Gastrocnemius medialis (tissue), 4 donors: ENCODE measurements at regions not wholly inside any gene's neighbourhood (a gene's known extent, or its start where the extent isn't known, plus 50 kb on each side); places are given as distances from the start of the nearest gene placed in this dataset.
"Not testable (repeated sequence)": the region's sequence is repeated elsewhere in the genome, so short reads cannot be mapped to it uniquely, and the experiment has no call there.

Experiments
- ATAC-seq, 2 donors: fragments of 150-250 bp; one replicate each; pipeline ENCODE4 v1.9.1; 2016
- DNase-seq, 2 donors: peaks; one replicate each; pipeline ENCODE4 v3.0.0-alpha.2; 2019
- H3K27ac ChIP-seq, 4 donors: fragments of 200-600 bp; sonication (generic); 1 replicate in 1 of 4; 2 replicates in 3 of 4; pipeline ENCODE4 v1.5.1; 2016 to 2018; ENCODE audit warnings: mild to moderate bottlenecking in 2 of 4, moderate library complexity in 1 of 4
- H3K27me3 ChIP-seq, 3 donors: fragments of 200-600 bp; sonication (generic) in 2 of 3; 1 replicate in 1 of 3; 2 replicates in 2 of 3; pipeline versions ENCODE4 v1.5.1 to v1.6.0; 2016 to 2019; ENCODE audit warnings: mild to moderate bottlenecking in 1 of 3, moderate library complexity in 1 of 3
- H3K36me3 ChIP-seq, 2 donors: fragments of 200-600 bp; sonication (generic) in 1 of 2; one replicate each; pipeline ENCODE4 v1.5.1; 2017 to 2018
- H3K4me1 ChIP-seq, 2 donors: fragments of 200-600 bp; sonication (generic) in 1 of 2; one replicate each; pipeline ENCODE4 v1.5.1; 2016 to 2017; ENCODE audit warnings: mild to moderate bottlenecking in 2 of 2
- H3K4me3 ChIP-seq, 4 donors: fragments of 200-600 bp; sonication (generic) in 3 of 4; 1 replicate in 1 of 4; 2 replicates in 3 of 4; pipeline ENCODE4 v1.5.1; 2016 to 2019; ENCODE audit warnings: mild to moderate bottlenecking in 2 of 4
- H3K9me3 ChIP-seq, 3 donors: fragments of 200-600 bp; sonication (generic) in 2 of 3; 1 replicate in 1 of 3; 2 replicates in 2 of 3; pipeline ENCODE4 v1.5.1; 2016 to 2019
- POLR2A ChIP-seq, 2 donors: fragments of 450-650 bp; IDR thresholded peaks; one replicate each; pipeline ENCODE4 v1.6.1; 2017; ENCODE audit warnings: antibody characterized with exemption in 2 of 2, mild to moderate bottlenecking in 2 of 2, moderate library complexity in 2 of 2
- in situ Hi-C, 4 donors: fragments of 200-750 bp; cut with MboI; loops; one replicate each; pipeline versions ENCODE4 v1.15.0 to v1.8.0; 2017; ENCODE audit warnings: low sequenced_read_pairs in 4 of 4
- intact Hi-C: fragments of 100-400 bp; cut with DNase I; formaldehyde crosslinking; loops from one replicate; pipeline ENCODE4 v1.15.1; 2023; ENCODE audit warnings: low total_unique reads
- TF ChIP-seq, protein P1 (sequence below), 5 experiments: fragments of 450-650 bp in 3 of 5; fragments of 200-600 bp in 2 of 5; sonication (generic) in 2 of 5; IDR thresholded peaks in 4 of 5; conservative IDR thresholded peaks in 1 of 5; 1 replicate in 4 of 5; 2 replicates in 1 of 5; pipeline ENCODE4 v1.5.1; 2016 to 2019; ENCODE audit warnings: antibody characterized with exemption in 5 of 5, mild to moderate bottlenecking in 3 of 5, moderate library complexity in 3 of 5

DNA sequence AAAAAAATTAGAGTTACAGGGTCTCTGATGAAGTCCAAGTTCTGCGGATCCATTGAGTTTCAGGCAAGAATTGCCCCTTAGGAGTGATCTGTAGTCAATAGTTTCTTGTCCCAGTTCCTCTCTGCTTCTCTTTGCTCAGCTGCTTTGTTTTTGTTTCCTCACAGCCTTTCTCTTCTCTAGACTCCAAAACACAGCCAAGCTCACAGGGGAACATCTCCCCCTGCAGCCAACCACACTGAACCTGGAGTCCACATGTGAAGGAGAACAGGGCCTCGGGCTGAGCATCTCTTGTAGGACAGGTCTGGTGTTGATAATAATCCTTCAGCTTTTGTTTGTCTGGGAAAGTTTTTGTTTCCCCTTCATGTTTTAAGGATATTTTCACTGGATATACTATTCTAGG is 202.6 kb upstream of the ATP10A start:
- no peak for ATAC-seq
- in situ Hi-C loops, result no loop called here

DNA sequence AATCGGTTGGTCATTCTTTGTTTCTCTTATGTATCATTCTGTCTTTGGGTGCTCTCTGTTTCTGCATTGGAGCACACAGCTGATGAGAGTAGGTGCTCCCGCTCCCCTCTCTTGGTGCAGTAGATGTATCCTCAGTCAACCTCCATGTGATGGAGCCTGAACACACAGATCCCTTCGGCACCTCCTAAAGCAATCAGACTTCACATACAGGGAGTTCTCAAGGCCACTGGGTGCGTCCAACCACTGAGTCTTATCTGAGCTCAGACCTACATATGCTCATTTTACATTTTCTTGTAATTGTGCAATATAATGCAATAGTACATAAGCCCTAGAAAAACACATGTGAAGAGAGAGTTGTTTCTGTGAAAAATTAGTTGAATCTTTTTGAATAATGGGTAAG is 198.1 kb upstream of the ATP10A start:
- in situ Hi-C loops (no loop called here), intact Hi-C loops (no loop called here)
- Histone ChIP-seq H3K4me3 (no peak overlapping the region), H3K36me3 (no peaks in the 10 kb centered on the region), H3K27ac (no peak overlapping the region), H3K4me1 (no peaks in the 10 kb centered on the region), H3K27me3 (no peaks in the 10 kb centered on the region), H3K9me3 (no peaks in the 10 kb centered on the region)
- TF ChIP-seq, protein P1, sequence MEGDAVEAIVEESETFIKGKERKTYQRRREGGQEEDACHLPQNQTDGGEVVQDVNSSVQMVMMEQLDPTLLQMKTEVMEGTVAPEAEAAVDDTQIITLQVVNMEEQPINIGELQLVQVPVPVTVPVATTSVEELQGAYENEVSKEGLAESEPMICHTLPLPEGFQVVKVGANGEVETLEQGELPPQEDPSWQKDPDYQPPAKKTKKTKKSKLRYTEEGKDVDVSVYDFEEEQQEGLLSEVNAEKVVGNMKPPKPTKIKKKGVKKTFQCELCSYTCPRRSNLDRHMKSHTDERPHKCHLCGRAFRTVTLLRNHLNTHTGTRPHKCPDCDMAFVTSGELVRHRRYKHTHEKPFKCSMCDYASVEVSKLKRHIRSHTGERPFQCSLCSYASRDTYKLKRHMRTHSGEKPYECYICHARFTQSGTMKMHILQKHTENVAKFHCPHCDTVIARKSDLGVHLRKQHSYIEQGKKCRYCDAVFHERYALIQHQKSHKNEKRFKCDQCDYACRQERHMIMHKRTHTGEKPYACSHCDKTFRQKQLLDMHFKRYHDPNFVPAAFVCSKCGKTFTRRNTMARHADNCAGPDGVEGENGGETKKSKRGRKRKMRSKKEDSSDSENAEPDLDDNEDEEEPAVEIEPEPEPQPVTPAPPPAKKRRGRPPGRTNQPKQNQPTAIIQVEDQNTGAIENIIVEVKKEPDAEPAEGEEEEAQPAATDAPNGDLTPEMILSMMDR (IDR thresholded peaks at IDR 0.05 in 4 of 5, conservative IDR thresholded peaks at IDR 0.05 in 1 of 5), result no peak
- no peak for TF ChIP-seq POLR2A (IDR thresholded peaks at IDR 0.05)
- ATAC-seq, result no peak
- DNase-seq, result no peak

More for the DNA sequence above, 202.6 kb upstream of the ATP10A start:
- Histone ChIP-seq H3K9me3 (no peaks in the 10 kb centered on the region), H3K4me1 (no peaks in the 10 kb centered on the region), H3K27ac (no peak overlapping the region), H3K36me3 (no peaks in the 10 kb centered on the region), H3K4me3 (no peak overlapping the region), H3K27me3 (no peaks in the 10 kb centered on the region)
- no peak for DNase-seq
- intact Hi-C loops, result no loop called here
- no peak for TF ChIP-seq POLR2A (IDR thresholded peaks at IDR 0.05)
- TF ChIP-seq, protein P1 (IDR thresholded peaks at IDR 0.05 in 4 of 5, conservative IDR thresholded peaks at IDR 0.05 in 1 of 5), result no peak

DNA sequence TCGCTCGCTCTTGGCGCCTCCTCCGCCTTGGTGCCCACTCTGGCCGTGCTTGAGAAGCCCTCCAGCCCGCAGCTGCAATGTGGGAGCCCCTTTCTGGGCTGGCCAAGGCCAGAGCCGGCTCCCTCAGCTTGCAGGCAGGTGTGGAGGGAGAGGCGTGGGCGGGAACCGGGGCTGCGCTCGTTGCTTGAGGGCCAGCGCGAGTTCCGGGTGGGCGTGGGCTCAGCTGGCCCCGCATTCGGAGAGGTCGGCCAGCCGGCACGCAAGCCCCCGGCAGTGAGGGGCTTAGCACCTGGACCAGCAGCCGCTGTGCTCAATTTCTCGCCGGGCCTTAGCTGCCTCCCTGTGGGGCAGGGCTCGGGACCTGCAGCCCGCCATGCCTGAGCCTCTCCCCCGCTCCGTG is 193.6 kb upstream of the ATP10A start:
- intact Hi-C loops, H3K4me3 ChIP-seq, in situ Hi-C loops, H3K36me3 ChIP-seq, H3K4me1 ChIP-seq, ATAC-seq, H3K9me3 ChIP-seq, DNase-seq, H3K27me3 ChIP-seq, H3K27ac ChIP-seq: not testable (repeated sequence)

DNA sequence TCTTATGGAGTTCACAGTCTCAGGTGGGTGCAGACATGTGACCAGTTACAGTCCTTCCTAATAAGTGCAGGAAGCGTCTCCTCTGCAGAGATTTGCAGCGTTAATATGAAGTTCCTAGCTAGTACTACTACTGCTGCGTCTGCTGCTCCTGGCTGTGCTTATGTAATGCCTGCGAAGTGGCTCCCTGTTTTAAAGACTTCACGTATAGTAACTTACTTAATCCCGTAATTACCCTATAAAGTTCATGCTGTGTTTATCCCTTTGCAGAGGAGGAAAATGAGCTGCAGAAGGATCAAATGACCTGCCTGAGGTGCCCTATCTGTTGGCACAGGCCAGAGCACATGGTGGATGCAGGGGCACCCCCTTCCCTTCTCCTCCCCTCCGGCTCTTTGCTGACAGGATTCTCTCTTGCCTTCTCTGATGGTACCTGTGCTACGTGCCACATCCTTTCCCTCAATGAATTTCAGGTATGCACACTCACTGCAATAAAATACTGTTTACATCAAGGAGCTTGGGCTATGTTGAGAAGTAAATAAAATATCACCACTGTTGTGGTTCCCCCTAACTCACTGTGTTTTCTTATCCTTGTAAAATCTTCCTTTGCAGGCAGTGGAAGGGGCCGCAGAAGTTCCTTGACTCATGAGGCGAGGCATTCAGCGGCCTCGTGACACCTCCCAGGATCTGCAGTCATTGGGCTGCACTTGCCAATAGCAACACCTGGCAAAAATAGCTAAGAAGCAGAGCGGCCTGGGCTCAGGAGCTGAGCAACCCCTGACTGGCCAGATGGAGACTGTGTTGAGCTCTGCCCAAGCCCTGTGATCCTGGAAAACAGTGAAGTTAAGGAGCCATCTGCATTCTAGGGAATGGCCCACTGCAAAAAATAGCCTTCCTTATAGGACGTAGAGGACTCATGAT is 188.9 kb upstream of the ATP10A start:
- Histone ChIP-seq H3K9me3 (no peaks in the 10 kb centered on the region), H3K27ac (no peak overlapping the region), H3K27me3 (no peaks in the 10 kb centered on the region), H3K4me3 (no peak overlapping the region), H3K36me3 (no peaks in the 10 kb centered on the region), H3K4me1 (no peaks in the 10 kb centered on the region)
- in situ Hi-C loops, result no loop called here
- DNase-seq (no peak), ATAC-seq (no peak)
- TF ChIP-seq, protein P1 (IDR thresholded peaks at IDR 0.05 in 4 of 5, conservative IDR thresholded peaks at IDR 0.05 in 1 of 5), result no peak
- no peak for TF ChIP-seq POLR2A (IDR thresholded peaks at IDR 0.05)
- intact Hi-C loops, result no loop called here

DNA sequence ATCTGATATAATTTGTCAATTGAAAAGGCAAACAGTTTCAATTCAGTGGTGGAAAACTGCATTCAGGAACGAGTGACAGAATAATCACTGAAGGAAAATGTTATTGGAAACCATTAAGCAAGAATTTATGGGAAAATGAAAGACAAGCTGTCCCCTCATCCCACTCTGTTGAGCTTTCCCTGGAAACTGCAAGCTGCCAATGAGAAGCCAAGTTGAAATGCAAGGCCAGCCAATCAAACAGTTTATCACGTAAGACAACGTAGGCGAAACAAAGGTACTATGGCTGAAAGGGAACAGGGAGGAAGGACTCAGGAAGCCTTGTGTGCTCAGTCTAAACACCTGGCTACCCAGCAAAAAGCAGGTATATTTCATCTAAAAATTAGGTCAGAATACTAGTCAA is 187.9 kb upstream of the ATP10A start:
- no peak overlapping the region for H3K4me3 ChIP-seq
- in situ Hi-C loops (no loop called here), intact Hi-C loops (no loop called here)
- no peak overlapping the region for H3K27ac ChIP-seq
- no peak for DNase-seq
- H3K4me1 ChIP-seq, result no peaks in the 10 kb centered on the region
- no peaks in the 10 kb centered on the region for H3K27me3 ChIP-seq
- ATAC-seq, result no peak
- no peaks in the 10 kb centered on the region for H3K9me3 ChIP-seq
- H3K36me3 ChIP-seq, result no peaks in the 10 kb centered on the region
- TF ChIP-seq POLR2A (IDR thresholded peaks at IDR 0.05), result no peak
- TF ChIP-seq, protein P1 (IDR thresholded peaks at IDR 0.05 in 4 of 5, conservative IDR thresholded peaks at IDR 0.05 in 1 of 5), result no peak
